Gastrocnemius medialis (tissue), 4 donors: ENCODE measurements at regions not wholly inside any gene's neighbourhood (a gene's known extent, or its start where the extent isn't known, plus 50 kb on each side); places are given as distances from the start of the nearest gene placed in this dataset.

Source experiments
- POLR2A ChIP-seq, 2 donors: fragments of 450-650 bp; IDR thresholded peaks; one replicate each; pipeline ENCODE4 v1.6.1; 2017; ENCODE audit warnings: antibody characterized with exemption in 2 of 2, mild to moderate bottlenecking in 2 of 2, moderate library complexity in 2 of 2
- TF ChIP-seq, protein P1 (sequence below), 5 experiments: fragments of 450-650 bp in 3 of 5; fragments of 200-600 bp in 2 of 5; sonication (generic) in 2 of 5; IDR thresholded peaks in 4 of 5; conservative IDR thresholded peaks in 1 of 5; 1 replicate in 4 of 5; 2 replicates in 1 of 5; pipeline ENCODE4 v1.5.1; 2016 to 2019; ENCODE audit warnings: antibody characterized with exemption in 5 of 5, mild to moderate bottlenecking in 3 of 5, moderate library complexity in 3 of 5

- TF ChIP-seq, protein P1, sequence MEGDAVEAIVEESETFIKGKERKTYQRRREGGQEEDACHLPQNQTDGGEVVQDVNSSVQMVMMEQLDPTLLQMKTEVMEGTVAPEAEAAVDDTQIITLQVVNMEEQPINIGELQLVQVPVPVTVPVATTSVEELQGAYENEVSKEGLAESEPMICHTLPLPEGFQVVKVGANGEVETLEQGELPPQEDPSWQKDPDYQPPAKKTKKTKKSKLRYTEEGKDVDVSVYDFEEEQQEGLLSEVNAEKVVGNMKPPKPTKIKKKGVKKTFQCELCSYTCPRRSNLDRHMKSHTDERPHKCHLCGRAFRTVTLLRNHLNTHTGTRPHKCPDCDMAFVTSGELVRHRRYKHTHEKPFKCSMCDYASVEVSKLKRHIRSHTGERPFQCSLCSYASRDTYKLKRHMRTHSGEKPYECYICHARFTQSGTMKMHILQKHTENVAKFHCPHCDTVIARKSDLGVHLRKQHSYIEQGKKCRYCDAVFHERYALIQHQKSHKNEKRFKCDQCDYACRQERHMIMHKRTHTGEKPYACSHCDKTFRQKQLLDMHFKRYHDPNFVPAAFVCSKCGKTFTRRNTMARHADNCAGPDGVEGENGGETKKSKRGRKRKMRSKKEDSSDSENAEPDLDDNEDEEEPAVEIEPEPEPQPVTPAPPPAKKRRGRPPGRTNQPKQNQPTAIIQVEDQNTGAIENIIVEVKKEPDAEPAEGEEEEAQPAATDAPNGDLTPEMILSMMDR (IDR thresholded peaks at IDR 0.05 in 4 of 5, conservative IDR thresholded peaks at IDR 0.05 in 1 of 5) = no peak
- no peak for TF ChIP-seq POLR2A (IDR thresholded peaks at IDR 0.05)
These were observed 86.7 kb downstream of the RPS6KA4 start for GRCh38 chr11:64445651-64446050.
